Hepatocyte (in vitro differentiated cells): ENCODE measurements at regions not wholly inside any gene's neighbourhood (a gene's known extent, or its start where the extent isn't known, plus 50 kb on each side); places are given as distances from the start of the nearest gene placed in this dataset. TPM values are rescaled to one million over a fixed set of nuclear protein-coding genes. Genes with fewer than 3 reads are reported as not detected.

Source experiments
- DNase-seq: peaks from one replicate; pipeline ENCODE4 v3.0.0-alpha.2; 2016; ENCODE audit warnings: low spot score
- H2AFZ ChIP-seq: fragments of 200-600 bp; sonication (generic); 2 replicates; pipeline ENCODE4 v1.6.0; 2016; ENCODE audit warnings: antibody characterized with exemption, mild to moderate bottlenecking
- H3K27ac ChIP-seq: fragments of 200-600 bp; sonication (generic); 2 replicates; pipeline ENCODE4 v1.5.1; 2016; ENCODE audit warnings: mild to moderate bottlenecking
- H3K27me3 ChIP-seq: fragments of 200-600 bp; sonication (generic); 2 replicates; pipeline ENCODE4 v1.6.1; 2016
- H3K36me3 ChIP-seq: fragments of 200-600 bp; sonication (generic); replicated peaks from 2 replicates; pipeline ENCODE4 v1.5.1; 2016; ENCODE audit warnings: low read depth; ENCODE audit not compliant: insufficient read depth
- H3K4me1 ChIP-seq: fragments of 200-600 bp; sonication (generic); 2 replicates; pipeline ENCODE4 v1.5.1; 2016; ENCODE audit warnings: mild to moderate bottlenecking, moderate library complexity; ENCODE audit not compliant: insufficient read depth
- H3K4me2 ChIP-seq: fragments of 200-600 bp; sonication (generic); 2 replicates; pipeline ENCODE4 v1.6.0; 2016
- H3K4me3 ChIP-seq: fragments of 200-600 bp; sonication (generic); 2 replicates; pipeline ENCODE4 v1.5.1; 2016; ENCODE audit warnings: mild to moderate bottlenecking
- H3K79me2 ChIP-seq: fragments of 200-600 bp; sonication (generic); 2 replicates; pipeline ENCODE4 v1.6.0; 2017; ENCODE audit warnings: mild to moderate bottlenecking
- H3K9me2 ChIP-seq: fragments of 200-600 bp; sonication (generic); replicated peaks from 2 replicates; pipeline ENCODE4 v1.6.0; 2017; ENCODE audit warnings: mild to moderate bottlenecking; ENCODE audit not compliant: insufficient read depth
- H3K9me3 ChIP-seq: fragments of 200-600 bp; sonication (generic); 2 replicates; pipeline ENCODE4 v1.5.1; 2016; ENCODE audit warnings: low read depth, mild to moderate bottlenecking
- H4K20me1 ChIP-seq: fragments of 200-600 bp; sonication (generic); 2 replicates; pipeline ENCODE4 v1.6.0; 2016; ENCODE audit warnings: mild to moderate bottlenecking; ENCODE audit not compliant: insufficient read depth, poor library complexity, severe bottlenecking
- CTCF ChIP-seq: fragments of 200-600 bp; sonication (generic); IDR thresholded peaks from 2 replicates; pipeline ENCODE4 v1.5.1; 2016; ENCODE audit warnings: antibody characterized with exemption, mild to moderate bottlenecking; ENCODE audit not compliant: poor library complexity
- EZH2 ChIP-seq: fragments of 200-600 bp; sonication (generic); IDR thresholded peaks from 2 replicates; pipeline ENCODE4 v1.6.1; 2016; ENCODE audit warnings: antibody characterized with exemption, mild to moderate bottlenecking, borderline replicate concordance
- EZH2phosphoT487 ChIP-seq: fragments of 200-600 bp; sonication (generic); IDR thresholded peaks from one replicate; pipeline ENCODE4 v1.6.1; 2018; ENCODE audit warnings: antibody characterized with exemption, mild to moderate bottlenecking, low read depth, moderate library complexity; ENCODE audit not compliant: unreplicated experiment, severe bottlenecking
- WGBS: methylation state at CpG from one replicate; pipeline ENCODE4 v1.1.6; 2016; ENCODE audit warnings: low lambda C conversion rate; ENCODE audit errors: missing lambda C conversion rate; 5-methylcytosine and 5-hydroxymethylcytosine counted together
- small RNA-seq: library from RNA; depleted of rRNA; stranded (forward); fragments of <200 nt; gene quantifications from one replicate; pipeline ENCODE3, GENCODE V24; 2014

GRCh38 chr1:219665089-219665488 lies 52.2 kb upstream of the ZC3H11B start:
- H3K79me2 ChIP-seq: no peaks in the 10 kb centered on the region
- H2AFZ ChIP-seq: no peak overlapping the region
- DNase-seq: no peak
- WGBS: 88% methylated on average over 1 of the region's 1 CpG
- H3K9me3 ChIP-seq: no peaks in the 10 kb centered on the region
- no peak overlapping the region for H3K4me3 ChIP-seq
- H3K36me3 ChIP-seq: no peaks in the 10 kb centered on the region
- peaks cover 3% of the 10 kb centered on the region for H3K4me1 ChIP-seq
- no peaks in the 10 kb centered on the region for H3K9me2 ChIP-seq
- TF ChIP-seq EZH2 (no peak), CTCF (no peak), EZH2phosphoT487 (no peak)
- no peak overlapping the region for H3K27ac ChIP-seq
- no peaks in the 10 kb centered on the region for H3K27me3 ChIP-seq
- no peaks in the 10 kb centered on the region for H4K20me1 ChIP-seq
- H3K4me2 ChIP-seq: no peak overlapping the region

- H3K4me2 ChIP-seq: no peak overlapping the region
- no peaks in the 10 kb centered on the region for H3K36me3 ChIP-seq
- no peaks in the 10 kb centered on the region for H3K79me2 ChIP-seq
- peaks cover 3% of the 10 kb centered on the region for H3K4me1 ChIP-seq
- H4K20me1 ChIP-seq: no peaks in the 10 kb centered on the region
- H2AFZ ChIP-seq: no peak overlapping the region
- H3K4me3 ChIP-seq: no peak overlapping the region
- DNase-seq: no peak
- no peaks in the 10 kb centered on the region for H3K27me3 ChIP-seq
- H3K9me2 ChIP-seq: no peaks in the 10 kb centered on the region
- no peaks in the 10 kb centered on the region for H3K9me3 ChIP-seq
- H3K27ac ChIP-seq: no peak overlapping the region
- 78% methylated on average over 4 of the region's 4 CpGs for WGBS
- no peak for TF ChIP-seq CTCF
- no peak for TF ChIP-seq EZH2
- TF ChIP-seq EZH2phosphoT487: no peak
Observed at GRCh38 chr1:219664310-219665029, 51.6 kb upstream of the ZC3H11B start.

Small RNAs in the stretch of these regions (small RNA-seq; reads per million reads assigned to genes)
- gene RNA5SP76: not detected
